GM19025 (cell line): ENCODE measurements at regions not wholly inside any gene's neighbourhood (a gene's known extent, or its start where the extent isn't known, plus 50 kb on each side); places are given as distances from the start of the nearest gene placed in this dataset.

ENCODE experiments used
- ATAC-seq: cut with Tn5 transposase; IDR thresholded peaks from one replicate; pipeline ENCODE4 v1.9.1; 2021; ENCODE audit warnings: mild to moderate bottlenecking, low read depth, moderate library complexity; ENCODE audit not compliant: unreplicated experiment

GRCh38 chr6:67350729-67351128 is 1284.4 kb upstream of the ADGRB3 start:
- ATAC-seq = no peak

- no peak for ATAC-seq
Measured at GRCh38 chr6:67345946-67346345, 1289.1 kb upstream of the ADGRB3 start.

- ATAC-seq = no peak
Measured at GRCh38 chr6:67336014-67336413, 1299.1 kb upstream of the ADGRB3 start.

- ATAC-seq = no peak
Measured at GRCh38 chr6:67331304-67331703, 1303.8 kb upstream of the ADGRB3 start.

GRCh38 chr6:67328269-67328668 is 1306.8 kb upstream of the ADGRB3 start:
- ATAC-seq = no peak

- ATAC-seq = no peak
Measured at GRCh38 chr6:67300430-67301040, 1334.5 kb upstream of the ADGRB3 start.

DNA sequence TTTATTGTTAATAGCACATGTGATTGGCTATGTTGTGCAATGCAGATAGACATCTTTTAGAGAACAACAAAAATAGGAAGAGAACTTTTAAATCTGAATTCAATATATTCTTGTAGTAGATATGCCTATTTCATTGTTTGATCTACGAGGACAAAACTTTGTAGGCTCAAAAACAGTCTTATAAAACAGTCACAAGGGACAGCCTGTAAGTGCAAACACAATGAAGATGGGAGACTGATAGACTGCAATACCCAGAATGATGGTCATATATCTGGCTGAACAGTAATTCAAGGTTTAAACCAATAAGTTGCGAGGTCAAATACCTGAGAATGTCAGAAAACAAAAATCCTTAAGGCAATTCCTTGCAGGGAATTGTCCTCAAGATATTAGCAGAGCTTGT is 1342.9 kb upstream of the ADGRB3 start:
- no peak for ATAC-seq

GRCh38 chr6:67287566-67287965 is 1347.5 kb upstream of the ADGRB3 start:
- ATAC-seq = no peak

- no peak for ATAC-seq
Measured at GRCh38 chr6:67285770-67286495, 1349.1 kb upstream of the ADGRB3 start.

DNA sequence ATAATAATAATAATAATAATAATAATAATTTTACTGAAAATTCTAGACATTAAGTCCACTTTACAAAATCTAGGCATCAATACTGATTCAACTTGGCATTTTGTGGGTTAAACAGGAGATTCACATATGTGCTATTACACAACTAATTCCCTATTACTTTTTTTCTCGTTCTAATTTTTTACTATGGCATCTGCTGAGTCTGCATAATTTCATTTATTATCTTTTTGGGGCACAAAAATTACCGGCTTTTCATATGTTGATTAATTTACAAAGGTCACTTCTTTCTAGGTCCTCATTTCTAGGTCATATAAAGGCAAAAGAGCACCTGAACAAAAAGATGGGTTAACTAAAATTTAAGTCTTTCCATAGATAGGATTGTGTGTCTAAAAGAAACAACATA is 1357.8 kb upstream of the ADGRB3 start:
- ATAC-seq = no peak

- ATAC-seq = no peak
Measured at GRCh38 chr6:67265996-67266921, 1368.8 kb upstream of the ADGRB3 start.

- no peak for ATAC-seq
Measured at GRCh38 chr6:67252663-67253062, 1382.4 kb upstream of the ADGRB3 start.

- no peak for ATAC-seq
Measured at GRCh38 chr6:67248077-67248476, 1387.0 kb upstream of the ADGRB3 start.

DNA sequence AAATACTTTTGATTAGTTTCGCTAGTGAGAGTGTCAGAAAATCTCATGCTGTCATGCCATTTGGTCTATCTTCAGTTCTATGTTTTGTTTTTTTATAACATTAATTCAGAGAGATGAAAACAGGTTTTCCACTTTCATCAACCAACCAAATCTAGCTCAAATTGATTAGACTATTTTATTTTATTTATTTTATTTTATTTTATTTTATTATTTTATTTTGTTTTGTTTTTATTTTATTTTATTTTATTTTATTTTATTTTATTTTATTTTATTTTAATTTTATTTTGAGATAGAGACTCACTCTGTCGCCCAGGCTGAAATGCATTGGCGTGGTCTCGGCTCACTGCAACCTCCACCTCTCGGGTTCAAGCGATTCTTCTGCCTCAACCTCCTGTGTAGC is 1391.0 kb upstream of the ADGRB3 start:
- ATAC-seq = no peak

DNA sequence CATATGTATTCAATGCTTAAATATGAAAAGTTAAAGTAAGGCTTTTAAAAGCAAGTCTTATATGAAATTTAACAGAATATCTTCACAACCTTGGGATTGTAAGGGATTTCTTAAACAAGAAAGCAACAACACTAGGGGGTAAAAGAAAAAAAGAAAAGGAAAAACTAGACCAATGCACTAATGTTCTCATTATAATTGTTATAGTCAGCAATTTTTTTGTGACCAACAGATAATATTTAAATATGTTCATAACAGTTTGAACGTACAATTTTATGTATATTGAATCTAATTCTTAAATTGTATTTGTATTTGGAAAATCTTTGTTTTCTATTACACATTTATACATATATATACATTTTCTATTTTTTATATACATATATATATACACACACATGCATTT is 1397.8 kb upstream of the ADGRB3 start:
- no peak for ATAC-seq

DNA sequence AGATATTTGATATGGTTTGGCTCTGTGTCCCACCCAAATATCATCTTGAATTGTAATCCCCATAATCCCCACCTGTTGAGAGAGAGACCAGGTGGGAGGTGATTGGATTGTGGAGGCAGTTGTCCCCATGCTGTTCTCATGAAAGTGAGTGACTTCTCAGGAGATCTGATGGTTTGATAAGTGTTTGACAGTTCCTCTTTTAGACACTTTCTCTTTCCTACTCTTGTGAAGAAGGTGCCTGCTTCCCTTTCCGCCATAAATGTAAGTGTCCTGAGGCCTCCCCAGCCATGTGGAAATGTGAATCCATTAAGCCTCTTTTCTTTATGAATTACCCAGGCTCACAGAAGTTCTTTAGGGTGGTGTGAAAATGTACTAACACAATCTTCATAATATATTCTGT is 1404.0 kb upstream of the ADGRB3 start:
- ATAC-seq = no peak

DNA sequence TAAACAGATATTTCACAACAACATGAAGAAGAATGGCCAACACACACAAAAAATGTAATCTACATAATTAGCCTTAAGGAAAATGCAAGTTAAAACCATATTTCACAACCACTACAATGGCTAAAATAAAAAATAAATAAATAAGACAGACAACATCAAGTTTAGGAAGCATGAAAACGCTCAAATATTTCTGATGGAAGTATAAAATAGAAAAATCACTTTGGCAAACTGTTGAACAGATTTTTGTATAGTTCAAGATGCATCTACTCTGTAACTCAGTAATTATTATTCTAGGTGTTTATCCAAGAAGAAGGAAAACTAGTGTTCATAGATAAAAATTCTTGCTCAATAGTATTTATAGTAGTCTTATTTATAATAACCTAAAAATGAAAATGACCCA is 1410.1 kb upstream of the ADGRB3 start:
- ATAC-seq = no peak

DNA sequence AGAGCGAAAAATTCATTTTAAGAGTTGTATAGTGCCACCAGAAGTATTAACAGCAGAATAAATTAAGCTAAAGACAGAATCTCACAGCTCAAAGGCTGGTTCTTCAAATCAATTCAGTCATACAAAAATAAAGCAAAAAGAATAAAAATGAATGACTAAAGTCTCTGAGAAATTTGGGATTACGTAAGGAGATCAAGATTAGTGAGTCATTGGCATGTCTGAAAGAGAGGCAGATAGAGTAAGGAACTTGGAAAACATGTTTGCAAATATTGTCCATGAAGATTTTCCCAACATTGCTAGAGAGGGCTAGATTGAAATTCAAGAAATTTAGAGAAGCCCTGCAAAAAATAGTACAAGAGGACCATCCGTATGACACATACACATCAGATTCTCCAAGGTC is 1413.9 kb upstream of the ADGRB3 start:
- ATAC-seq = no peak

DNA sequence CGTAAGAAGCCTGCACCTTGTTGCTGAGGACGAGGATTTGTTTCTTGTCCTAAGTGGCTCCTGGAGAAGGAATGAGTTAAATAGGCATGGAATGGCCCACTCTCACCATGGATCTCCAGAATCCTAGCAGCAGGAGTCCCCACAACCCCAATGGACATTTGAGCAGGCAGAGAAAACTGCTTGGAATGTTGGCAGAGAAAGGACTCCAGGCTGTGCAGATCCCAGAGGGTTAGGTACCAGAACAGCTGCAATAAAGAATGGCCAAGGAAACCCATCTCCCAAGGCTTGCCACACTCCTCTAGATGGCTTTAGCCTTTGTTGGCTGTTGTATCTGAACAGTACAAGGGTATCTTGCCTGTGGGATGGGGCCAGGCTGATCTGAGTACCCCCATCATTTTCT is 1415.7 kb upstream of the ADGRB3 start:
- no peak for ATAC-seq

DNA sequence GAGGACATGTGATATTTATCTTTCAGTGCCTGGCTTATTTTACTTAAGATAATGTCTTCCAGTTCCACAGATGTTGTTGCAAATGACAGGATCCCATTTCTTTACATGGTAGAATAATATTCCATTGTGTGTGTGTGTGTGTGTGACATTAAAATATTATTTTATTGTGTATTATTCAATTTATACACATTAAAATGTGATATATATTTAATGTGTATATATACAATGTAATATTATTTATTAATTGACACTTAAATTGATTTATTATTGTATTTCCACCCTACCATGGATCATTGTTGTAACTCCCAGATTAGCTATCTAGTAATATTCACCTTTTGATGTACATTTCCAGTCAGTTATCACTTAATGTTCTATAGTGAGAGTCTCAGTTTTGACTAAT is 1422.5 kb upstream of the ADGRB3 start:
- ATAC-seq = no peak

GRCh38 chr6:67210450-67210849 is 1424.6 kb upstream of the ADGRB3 start:
- no peak for ATAC-seq
